HG02840 (cell line): ENCODE measurements at regions not wholly inside any gene's neighbourhood (a gene's known extent, or its start where the extent isn't known, plus 50 kb on each side); places are given as distances from the start of the nearest gene placed in this dataset.
"Not testable (repeated sequence)": the region's sequence is repeated elsewhere in the genome, so short reads cannot be mapped to it uniquely, and the experiment has no call there.

ENCODE experiments used
- ATAC-seq: cut with Tn5 transposase; IDR thresholded peaks from one replicate; pipeline ENCODE4 v1.9.1; 2021; ENCODE audit warnings: mild to moderate bottlenecking, moderate library complexity, moderate number of reproducible peaks; ENCODE audit not compliant: unreplicated experiment, low FRiP score

- no peak for ATAC-seq
Observed at GRCh38 chr7:79787623-79788022, 334.2 kb upstream of the MAGI2 start.

GRCh38 chr7:79787096-79787495, 333.6 kb upstream of the MAGI2 start:
- no peak for ATAC-seq

GRCh38 chr7:79786187-79786586, 332.7 kb upstream of the MAGI2 start:
- ATAC-seq, result no peak

GRCh38 chr7:79785556-79785955, 332.1 kb upstream of the MAGI2 start:
- no peak for ATAC-seq

- ATAC-seq, result no peak
Observed at GRCh38 chr7:79782906-79783305, 329.4 kb upstream of the MAGI2 start.

GRCh38 chr7:79782256-79782655, 328.8 kb upstream of the MAGI2 start:
- ATAC-seq, result no peak

GRCh38 chr7:79781716-79782115, 328.2 kb upstream of the MAGI2 start:
- ATAC-seq, result no peak

GRCh38 chr7:79778786-79779770, 325.6 kb upstream of the MAGI2 start:
- ATAC-seq, result no peak

- ATAC-seq, result no peak
Observed at GRCh38 chr7:79775911-79776310, 322.4 kb upstream of the MAGI2 start.

GRCh38 chr7:79774150-79774549, 320.7 kb upstream of the MAGI2 start:
- ATAC-seq, result no peak

GRCh38 chr7:79770970-79771369, 317.5 kb upstream of the MAGI2 start:
- no peak for ATAC-seq

GRCh38 chr7:79770063-79770462, 316.6 kb upstream of the MAGI2 start:
- ATAC-seq, result no peak

GRCh38 chr7:79767876-79768560, 314.6 kb upstream of the MAGI2 start:
- not testable (repeated sequence) for ATAC-seq

- ATAC-seq, result not testable (repeated sequence)
Observed at GRCh38 chr7:79767192-79767591, 313.7 kb upstream of the MAGI2 start.

GRCh38 chr7:79761876-79762429, 308.5 kb upstream of the MAGI2 start:
- ATAC-seq, result no peak

GRCh38 chr7:79750941-79751340, 297.5 kb upstream of the MAGI2 start:
- ATAC-seq, result not testable (repeated sequence)

- no peak for ATAC-seq
Observed at GRCh38 chr7:79749856-79750255, 296.4 kb upstream of the MAGI2 start.

GRCh38 chr7:79741684-79742083, 288.2 kb upstream of the MAGI2 start:
- no peak for ATAC-seq

- ATAC-seq, result no peak
Observed at GRCh38 chr7:79740076-79740475, 286.6 kb upstream of the MAGI2 start.

GRCh38 chr7:79739036-79739709, 285.7 kb upstream of the MAGI2 start:
- ATAC-seq, result not testable (repeated sequence)

GRCh38 chr7:79736418-79736817, 283.0 kb upstream of the MAGI2 start:
- no peak for ATAC-seq
